ENCODE measurements at regions not wholly inside any gene's neighbourhood (a gene's known extent, or its start where the extent isn't known, plus 50 kb on each side); places are given as distances from the start of the nearest gene placed in this dataset.

DNA sequence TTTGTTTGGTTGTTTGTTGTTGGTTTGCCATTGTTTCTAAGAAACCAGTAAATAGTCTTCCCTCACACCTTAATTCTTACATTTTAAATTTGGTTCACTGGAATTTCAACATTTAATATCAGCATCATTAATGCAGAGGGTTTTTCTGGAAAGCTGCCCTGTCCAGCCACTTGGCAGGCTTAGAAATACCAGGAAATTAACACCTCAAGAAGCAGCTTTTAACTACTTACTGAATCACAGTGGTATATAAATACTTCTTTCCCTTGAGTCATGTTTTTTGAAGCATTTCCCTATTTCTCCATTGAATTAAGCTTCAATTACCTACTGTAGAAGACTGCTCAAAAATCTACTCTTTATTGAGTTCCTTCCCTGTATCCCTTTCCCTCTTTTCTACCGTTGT is 1221.1 kb upstream of the ADGRL3 start:
- CTCF ChIA-PET, result no interaction called here
- RAD21 ChIA-PET (ENCODE audit: unreplicated experiment), result no interaction called here
- WGBS (ENCODE audit: insufficient coverage, insufficient replicate concordance, low lambda C conversion rate, missing lambda C conversion rate), result 0% methylated on average over 1 of the region's 1 CpG
- Histone ChIP-seq H3K4me2 (ENCODE audit: control insufficient read depth, insufficient read depth) (no peak overlapping the region), H3K79me2 (ENCODE audit: control insufficient read depth, insufficient read depth, low read length) (no peaks in the 10 kb centered on the region), H3K4me3 (no peak overlapping the region), H3K9ac (ENCODE audit: control insufficient read depth, insufficient read depth, low read length) (no peak overlapping the region), H3K9me3 (replicated peaks; ENCODE audit: control insufficient read depth, insufficient read depth, low read length) (no peaks in the 10 kb centered on the region), H3K27ac (ENCODE audit: control insufficient read depth, insufficient read depth) (no peak overlapping the region), H3K36me3 (ENCODE audit: control insufficient read depth in 2 of 2, insufficient read depth in 2 of 2, low read length in 1 of 2) (no peaks in the 10 kb centered on the region), H3K27me3 (replicated peaks in 1 of 2; ENCODE audit: control insufficient read depth in 2 of 2, insufficient read depth in 2 of 2, low read length in 1 of 2) (no peaks in the 10 kb centered on the region), H4K20me1 (ENCODE audit: control insufficient read depth, insufficient read depth) (no peaks in the 10 kb centered on the region), H2AFZ (ENCODE audit: control insufficient read depth, low read depth, low read length) (no peak overlapping the region), H3K4me1 (ENCODE audit: control insufficient read depth, insufficient read depth, low read length) (no peaks in the 10 kb centered on the region)
- in situ Hi-C loops (cut with MboI), result no loop called here
- ATAC-seq (no peak), FAIRE-seq (peak; percentile 13), DNase-seq (ENCODE audit: low read depth, low spot score) (no peak)
- TF ChIP-seq CREB1 (IDR thresholded peaks at IDR 0.05; ENCODE audit: low read depth) (no peak), ETV6 (conservative IDR thresholded peaks at IDR 0.05 in 1 of 2, IDR thresholded peaks at IDR 0.05 in 1 of 2; ENCODE audit: borderline replicate concordance in 1 of 2, low read depth in 1 of 2) (no peak), SREBF2 (IDR thresholded peaks at IDR 0.05; ENCODE audit: low read length) (no peak), POLR2A (IDR thresholded peaks at IDR 0.05; ENCODE audit: low read depth, low read length) (no peak), SMC3 (IDR thresholded peaks at IDR 0.05; ENCODE audit: borderline replicate concordance, low read length) (no peak), PBX3 (IDR thresholded peaks at IDR 0.05; ENCODE audit: insufficient replicate concordance, low read depth, low read length) (no peak), HDGF (IDR thresholded peaks at IDR 0.05) (no peak), NRF1 (conservative IDR thresholded peaks at IDR 0.05; ENCODE audit: low read depth, low read length) (no peak), ASH2L (IDR thresholded peaks at IDR 0.05; ENCODE audit: borderline replicate concordance, low read depth) (no peak), EP300 (IDR thresholded peaks at IDR 0.05; ENCODE audit: borderline replicate concordance in 1 of 2, control insufficient read depth in 1 of 2, low read depth in 2 of 2, low read length in 2 of 2) (no peak), SPI1 (IDR thresholded peaks at IDR 0.05; ENCODE audit: borderline replicate concordance, insufficient read depth, low read depth, low read length) (no peak), MEF2A (IDR thresholded peaks at IDR 0.05; ENCODE audit: insufficient read depth, low read depth, low read length) (no peak), IRF3 (IDR thresholded peaks at IDR 0.05) (no peak), PML (IDR thresholded peaks at IDR 0.05; ENCODE audit: low read length) (no peak), LARP7 (IDR thresholded peaks at IDR 0.05) (no peak)
- POLR2A ChIA-PET, result no interaction called here
- SMC1A ChIA-PET (ENCODE audit: uncharacterized antibody, unreplicated experiment), result no interaction called here
- intact Hi-C loops (cut with micrococcal nuclease; ENCODE audit: unreplicated experiment), result no loop called here
- no TSS peak for BruUV-seq (replicated peaks)

Measured in GM12878 (cell line).